ENCODE measurements at regions not wholly inside any gene's neighbourhood (a gene's known extent, or its start where the extent isn't known, plus 50 kb on each side); places are given as distances from the start of the nearest gene placed in this dataset.

DNA sequence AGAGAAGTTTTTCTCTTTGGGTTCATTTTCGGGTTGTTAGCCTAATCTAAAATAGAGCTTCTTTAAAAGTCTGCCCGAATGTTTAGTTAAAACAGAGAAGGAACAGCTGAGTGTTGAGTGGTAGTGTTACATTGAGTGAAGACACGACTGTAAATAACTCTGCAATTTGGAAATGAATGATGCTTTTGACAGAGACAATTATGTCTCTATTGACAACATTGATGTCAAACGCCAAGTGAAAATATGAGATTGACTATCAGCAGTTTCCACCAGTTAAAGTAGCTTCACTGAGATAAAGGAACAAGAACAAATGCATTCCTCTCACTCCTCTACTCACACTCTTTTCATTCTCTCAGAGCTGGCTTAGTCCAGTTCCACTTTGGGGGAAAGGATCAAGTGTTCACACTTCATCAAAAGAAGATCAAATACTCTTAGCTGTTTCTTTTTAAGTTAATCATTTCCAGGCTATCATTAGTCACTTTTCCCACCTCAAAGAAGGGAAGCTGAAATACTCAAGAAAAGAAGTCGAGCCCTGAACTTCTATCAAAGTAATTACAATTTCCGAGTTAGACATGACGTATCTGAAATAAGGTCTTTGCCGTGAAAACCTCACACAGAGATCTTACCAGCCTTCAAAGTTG lies 399.1 kb upstream of the DPH6 start:
- no peak overlapping the region for H3K4me3 Mint-ChIP-seq
- H3K9me3 Mint-ChIP-seq (ENCODE audit: insufficient read depth): no peaks in the 10 kb centered on the region
- Histone ChIP-seq H3K9ac (ENCODE audit: low read length) (no peak overlapping the region), H3K27ac (ENCODE audit: low read length in 2 of 2) (no peak overlapping the region), H4K20me1 (ENCODE audit: control insufficient read depth, insufficient read depth, low read length, poor library complexity, severe bottlenecking) (no peaks in the 10 kb centered on the region), H3K27me3 (replicated peaks in 1 of 4; ENCODE audit: control extremely low read depth in 1 of 4, control insufficient read depth in 3 of 4, insufficient read depth in 4 of 4, low read length in 3 of 4) (no peaks in the 10 kb centered on the region), H3K9me3 (ENCODE audit: control extremely low read depth in 1 of 3, control insufficient read depth in 2 of 3, insufficient read depth in 1 of 3, low read length in 2 of 3) (peaks cover 0 to 2% (median 0%) of the 10 kb centered on the region in 3 donors), H3K79me2 (ENCODE audit: control insufficient read depth, insufficient read depth, low read length) (no peaks in the 10 kb centered on the region), H3K4me2 (replicated peaks; ENCODE audit: low read depth, low read length, poor library complexity, severe bottlenecking) (no peak overlapping the region), H3K4me3 (ENCODE audit: control extremely low read depth in 1 of 5, extremely low read depth in 1 of 5, insufficient read depth in 1 of 5, low read depth in 2 of 5, low read length in 4 of 5) (no peak overlapping the region), H3K36me3 (replicated peaks in 1 of 2; ENCODE audit: control extremely low read depth in 1 of 2, control insufficient read depth in 1 of 2, extremely low read depth in 1 of 2, insufficient read depth in 2 of 2, low read length in 1 of 2) (no peaks in the 10 kb centered on the region), H3K4me1 (ENCODE audit: control insufficient read depth in 2 of 2, insufficient read depth in 2 of 2, low read length in 2 of 2) (no peaks in the 10 kb centered on the region), H2AFZ (ENCODE audit: insufficient read depth, low read depth, low read length, poor library complexity, severe bottlenecking) (no peak overlapping the region)
- 75% methylated on average over 2 of the region's 8 CpGs for WGBS (ENCODE audit: insufficient coverage)
- TF ChIP-seq EZH2 (IDR thresholded peaks at IDR 0.05; ENCODE audit: borderline replicate concordance, insufficient read depth, low read depth, low read length, poor library complexity, severe bottlenecking): no peak
- TF ChIP-seq, protein P1, sequence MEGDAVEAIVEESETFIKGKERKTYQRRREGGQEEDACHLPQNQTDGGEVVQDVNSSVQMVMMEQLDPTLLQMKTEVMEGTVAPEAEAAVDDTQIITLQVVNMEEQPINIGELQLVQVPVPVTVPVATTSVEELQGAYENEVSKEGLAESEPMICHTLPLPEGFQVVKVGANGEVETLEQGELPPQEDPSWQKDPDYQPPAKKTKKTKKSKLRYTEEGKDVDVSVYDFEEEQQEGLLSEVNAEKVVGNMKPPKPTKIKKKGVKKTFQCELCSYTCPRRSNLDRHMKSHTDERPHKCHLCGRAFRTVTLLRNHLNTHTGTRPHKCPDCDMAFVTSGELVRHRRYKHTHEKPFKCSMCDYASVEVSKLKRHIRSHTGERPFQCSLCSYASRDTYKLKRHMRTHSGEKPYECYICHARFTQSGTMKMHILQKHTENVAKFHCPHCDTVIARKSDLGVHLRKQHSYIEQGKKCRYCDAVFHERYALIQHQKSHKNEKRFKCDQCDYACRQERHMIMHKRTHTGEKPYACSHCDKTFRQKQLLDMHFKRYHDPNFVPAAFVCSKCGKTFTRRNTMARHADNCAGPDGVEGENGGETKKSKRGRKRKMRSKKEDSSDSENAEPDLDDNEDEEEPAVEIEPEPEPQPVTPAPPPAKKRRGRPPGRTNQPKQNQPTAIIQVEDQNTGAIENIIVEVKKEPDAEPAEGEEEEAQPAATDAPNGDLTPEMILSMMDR (IDR thresholded peaks at IDR 0.05): no peak
- H3K27me3 Mint-ChIP-seq: no peaks in the 10 kb centered on the region
- no peak for DNase-seq
- no peaks in the 10 kb centered on the region for H3K4me1 Mint-ChIP-seq
- no peak for ATAC-seq (ENCODE audit: low read depth)
- ChIA-PET POLR2A (no interaction called here), CTCF (no interaction called here)
- intact Hi-C loops (cut with micrococcal nuclease): no loop called here
- H3K27ac Mint-ChIP-seq: no peak overlapping the region

DNA sequence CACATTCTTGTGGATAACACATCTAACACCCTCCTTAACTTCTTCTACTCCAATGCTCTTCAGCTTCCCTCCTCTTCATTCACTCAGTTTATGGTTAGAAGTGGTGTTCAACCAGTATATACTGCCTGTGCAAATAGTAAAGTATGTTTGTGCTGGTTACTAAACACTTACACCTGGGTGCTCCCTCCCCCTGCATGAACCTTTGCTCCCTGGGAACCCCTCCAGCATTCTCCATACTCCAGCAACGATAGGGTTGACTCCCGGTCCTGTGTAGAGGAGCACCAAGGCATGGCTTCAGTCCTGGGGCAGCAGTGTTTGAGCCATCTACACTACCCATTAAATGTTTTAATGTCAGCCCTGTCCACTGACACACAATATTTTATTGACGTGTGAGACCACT lies 407.5 kb upstream of the DPH6 start:
- ATAC-seq (ENCODE audit: low read depth) (no peak), DNase-seq (no peak)
- Histone ChIP-seq H2AFZ (ENCODE audit: insufficient read depth, low read depth, low read length, poor library complexity, severe bottlenecking) (no peak overlapping the region), H3K4me2 (replicated peaks; ENCODE audit: low read depth, low read length, poor library complexity, severe bottlenecking) (no peak overlapping the region), H3K9me3 (ENCODE audit: control extremely low read depth in 1 of 3, control insufficient read depth in 2 of 3, insufficient read depth in 1 of 3, low read length in 2 of 3) (peaks cover 0 to 2% (median 0%) of the 10 kb centered on the region in 3 donors), H3K27ac (ENCODE audit: low read length in 2 of 2) (no peak overlapping the region), H3K27me3 (replicated peaks in 1 of 4; ENCODE audit: control extremely low read depth in 1 of 4, control insufficient read depth in 3 of 4, insufficient read depth in 4 of 4, low read length in 3 of 4) (no peaks in the 10 kb centered on the region), H3K4me1 (ENCODE audit: control insufficient read depth in 2 of 2, insufficient read depth in 2 of 2, low read length in 2 of 2) (no peaks in the 10 kb centered on the region), H4K20me1 (ENCODE audit: control insufficient read depth, insufficient read depth, low read length, poor library complexity, severe bottlenecking) (no peaks in the 10 kb centered on the region), H3K36me3 (replicated peaks in 1 of 2; ENCODE audit: control extremely low read depth in 1 of 2, control insufficient read depth in 1 of 2, extremely low read depth in 1 of 2, insufficient read depth in 2 of 2, low read length in 1 of 2) (no peaks in the 10 kb centered on the region), H3K4me3 (ENCODE audit: control extremely low read depth in 1 of 5, extremely low read depth in 1 of 5, insufficient read depth in 1 of 5, low read depth in 2 of 5, low read length in 4 of 5) (no peak overlapping the region), H3K79me2 (ENCODE audit: control insufficient read depth, insufficient read depth, low read length) (no peaks in the 10 kb centered on the region), H3K9ac (ENCODE audit: low read length) (no peak overlapping the region)
- POLR2A ChIA-PET: no interaction called here
- no peak for TF ChIP-seq EZH2 (IDR thresholded peaks at IDR 0.05; ENCODE audit: borderline replicate concordance, insufficient read depth, low read depth, low read length, poor library complexity, severe bottlenecking)
- TF ChIP-seq, protein P1 (IDR thresholded peaks at IDR 0.05): no peak
- Mint-ChIP-seq H3K4me1 (no peaks in the 10 kb centered on the region), H3K9me3 (ENCODE audit: insufficient read depth) (no peaks in the 10 kb centered on the region), H3K4me3 (no peak overlapping the region), H3K27me3 (no peaks in the 10 kb centered on the region), H3K27ac (no peak overlapping the region)
- CTCF ChIA-PET: no interaction called here
- 87% methylated on average over 3 of the region's 3 CpGs for WGBS (ENCODE audit: insufficient coverage)
- intact Hi-C loops (cut with micrococcal nuclease): no loop called here
